Ureter (tissue), 1 donor: ENCODE measurements at regions not wholly inside any gene's neighbourhood (a gene's known extent, or its start where the extent isn't known, plus 50 kb on each side); places are given as distances from the start of the nearest gene placed in this dataset.
A peak's percentile ranks its signal among the peaks of the same experiment; 100 is the strongest.

ENCODE experiments used
- DNase-seq: peaks from one replicate; pipeline ENCODE4 v3.0.0-alpha.2; 2020; ENCODE audit warnings: low spot score
- donor health status: DM: yes; HTN: yes; CAD: no.

GRCh38 chrX:68928401-68928800 is 99.6 kb downstream of the EFNB1 start:
- no peak for DNase-seq

GRCh38 chrX:68927178-68927577 is 98.4 kb downstream of the EFNB1 start:
- DNase-seq = no peak

GRCh38 chrX:68923147-68923546 is 94.3 kb downstream of the EFNB1 start:
- no peak for DNase-seq

GRCh38 chrX:68922013-68922412 is 93.2 kb downstream of the EFNB1 start:
- DNase-seq = no peak

GRCh38 chrX:68920561-68920960 is 91.7 kb downstream of the EFNB1 start:
- DNase-seq = no peak

GRCh38 chrX:68919707-68920106 is 90.9 kb downstream of the EFNB1 start:
- no peak for DNase-seq

GRCh38 chrX:68918202-68918601 is 89.4 kb downstream of the EFNB1 start:
- no peak for DNase-seq

- no peak for DNase-seq
Observed at GRCh38 chrX:68917799-68918198, 89.0 kb downstream of the EFNB1 start.

GRCh38 chrX:68916891-68917290 is 88.1 kb downstream of the EFNB1 start:
- DNase-seq = no peak

GRCh38 chrX:68915778-68916177 is 87.0 kb downstream of the EFNB1 start:
- no peak for DNase-seq

- no peak for DNase-seq
Observed at GRCh38 chrX:68914479-68914946, 85.7 kb downstream of the EFNB1 start.

GRCh38 chrX:68913249-68913547 is 84.4 kb downstream of the EFNB1 start:
- no peak for DNase-seq

GRCh38 chrX:68912113-68912512 is 83.3 kb downstream of the EFNB1 start:
- DNase-seq = no peak

GRCh38 chrX:68910731-68911428 is 82.1 kb downstream of the EFNB1 start:
- no peak for DNase-seq

- DNase-seq = no peak
Observed at GRCh38 chrX:68909945-68910344, 81.1 kb downstream of the EFNB1 start.

GRCh38 chrX:68908071-68908470 is 79.2 kb downstream of the EFNB1 start:
- DNase-seq = no peak

GRCh38 chrX:68902706-68903504 is 74.1 kb downstream of the EFNB1 start:
- DNase-seq = no peak

GRCh38 chrX:68901519-68901918 is 72.7 kb downstream of the EFNB1 start:
- no peak for DNase-seq

- DNase-seq = no peak
Observed at GRCh38 chrX:68898598-68898997, 69.8 kb downstream of the EFNB1 start.

GRCh38 chrX:68897118-68897945 is 68.5 kb downstream of the EFNB1 start:
- DNase-seq = no peak

- DNase-seq = no peak
Observed at GRCh38 chrX:68896581-68896980, 67.8 kb downstream of the EFNB1 start.

- DNase-seq = no peak
Observed at GRCh38 chrX:68895778-68896177, 67.0 kb downstream of the EFNB1 start.

GRCh38 chrX:68895341-68895755 is 66.5 kb downstream of the EFNB1 start:
- DNase-seq = peak; percentile 73
